Activated naive CD8-positive, alpha-beta T cell treated with anti-CD3 and anti-CD28 coated beads, Interleukin-2, amount 50 U/mL, for 24 hours (primary cell): ENCODE measurements at regions not wholly inside any gene's neighbourhood (a gene's known extent, or its start where the extent isn't known, plus 50 kb on each side); places are given as distances from the start of the nearest gene placed in this dataset.

Source experiments
- ATAC-seq: fragments of 150-1000 bp; cut with Tn5 transposase; one replicate; pipeline ENCODE4 v1.10.0; 2021
- DNase-seq: peaks from one replicate; pipeline ENCODE4 v3.0.0; 2021
- H3K27ac Mint-ChIP-seq: one replicate; pipeline ENCODE4 v1.8.0; 2021; ENCODE audit warnings: mild to moderate bottlenecking, mixed read lengths
- H3K27me3 Mint-ChIP-seq: one replicate; pipeline ENCODE4 v1.8.0; 2021; ENCODE audit warnings: mixed read lengths
- H3K36me3 Mint-ChIP-seq: one replicate; pipeline ENCODE4 v1.8.0; 2021; ENCODE audit warnings: low read depth, mixed read lengths
- H3K4me1 Mint-ChIP-seq: one replicate; pipeline ENCODE4 v1.8.0; 2021; ENCODE audit warnings: mixed read lengths
- H3K4me3 Mint-ChIP-seq: one replicate; pipeline ENCODE4 v1.8.0; 2021; ENCODE audit warnings: mild to moderate bottlenecking, moderate library complexity, mixed read lengths
- H3K9me3 Mint-ChIP-seq: one replicate; pipeline ENCODE4 v1.8.0; 2021; ENCODE audit warnings: mixed read lengths

GRCh38 chr11:79783833-79784232 lies 343.0 kb upstream of the TENM4 start:
- Mint-ChIP-seq H3K36me3 (no peaks in the 10 kb centered on the region), H3K4me1 (no peaks in the 10 kb centered on the region), H3K9me3 (peaks cover 12% of the 10 kb centered on the region), H3K27ac (no peak overlapping the region), H3K27me3 (no peaks in the 10 kb centered on the region), H3K4me3 (no peak overlapping the region)
- no peak for ATAC-seq
- DNase-seq, result no peak

- ATAC-seq (no peak), DNase-seq (no peak)
- Mint-ChIP-seq H3K4me1 (no peaks in the 10 kb centered on the region), H3K4me3 (no peak overlapping the region), H3K9me3 (peaks cover 9% of the 10 kb centered on the region), H3K36me3 (no peaks in the 10 kb centered on the region), H3K27me3 (no peaks in the 10 kb centered on the region), H3K27ac (no peak overlapping the region)
Measured at GRCh38 chr11:79768343-79768742, 327.5 kb upstream of the TENM4 start.

- Mint-ChIP-seq H3K4me1 (no peaks in the 10 kb centered on the region), H3K27me3 (no peaks in the 10 kb centered on the region), H3K9me3 (peaks cover 10% of the 10 kb centered on the region), H3K27ac (no peak overlapping the region), H3K36me3 (no peaks in the 10 kb centered on the region), H3K4me3 (no peak overlapping the region)
- ATAC-seq (no peak), DNase-seq (no peak)
Measured at GRCh38 chr11:79762279-79762921, 321.6 kb upstream of the TENM4 start.

- ATAC-seq (no peak), DNase-seq (no peak)
- H3K27me3 Mint-ChIP-seq, result no peaks in the 10 kb centered on the region
- no peaks in the 10 kb centered on the region for H3K36me3 Mint-ChIP-seq
- H3K9me3 Mint-ChIP-seq, result peaks cover 6% of the 10 kb centered on the region
- no peaks in the 10 kb centered on the region for H3K4me1 Mint-ChIP-seq
- no peak overlapping the region for H3K27ac Mint-ChIP-seq
- H3K4me3 Mint-ChIP-seq, result no peak overlapping the region
Measured at GRCh38 chr11:79758325-79758724, 317.5 kb upstream of the TENM4 start.

- ATAC-seq (no peak), DNase-seq (no peak)
- H3K4me3 Mint-ChIP-seq, result no peak overlapping the region
- H3K4me1 Mint-ChIP-seq, result no peaks in the 10 kb centered on the region
- H3K27me3 Mint-ChIP-seq, result no peaks in the 10 kb centered on the region
- peaks cover 9% of the 10 kb centered on the region for H3K9me3 Mint-ChIP-seq
- no peaks in the 10 kb centered on the region for H3K36me3 Mint-ChIP-seq
- no peak overlapping the region for H3K27ac Mint-ChIP-seq
Measured at GRCh38 chr11:79747406-79747805, 306.6 kb upstream of the TENM4 start.

- Mint-ChIP-seq H3K27me3 (no peaks in the 10 kb centered on the region), H3K36me3 (no peaks in the 10 kb centered on the region), H3K27ac (no peak overlapping the region), H3K4me1 (no peaks in the 10 kb centered on the region), H3K4me3 (no peak overlapping the region), H3K9me3 (peaks cover 4% of the 10 kb centered on the region)
- ATAC-seq (no peak), DNase-seq (no peak)
Measured at GRCh38 chr11:79744941-79745340, 304.1 kb upstream of the TENM4 start.

- H3K27ac Mint-ChIP-seq, result no peak overlapping the region
- no peak overlapping the region for H3K4me3 Mint-ChIP-seq
- peaks cover 4% of the 10 kb centered on the region for H3K9me3 Mint-ChIP-seq
- no peaks in the 10 kb centered on the region for H3K36me3 Mint-ChIP-seq
- ATAC-seq (no peak), DNase-seq (no peak)
- H3K27me3 Mint-ChIP-seq, result no peaks in the 10 kb centered on the region
- no peaks in the 10 kb centered on the region for H3K4me1 Mint-ChIP-seq
Measured at GRCh38 chr11:79742176-79742575, 301.3 kb upstream of the TENM4 start.

GRCh38 chr11:79739591-79739990 lies 298.8 kb upstream of the TENM4 start:
- H3K27me3 Mint-ChIP-seq, result no peaks in the 10 kb centered on the region
- H3K4me1 Mint-ChIP-seq, result no peaks in the 10 kb centered on the region
- H3K27ac Mint-ChIP-seq, result no peak overlapping the region
- no peak for ATAC-seq
- no peak for DNase-seq
- H3K36me3 Mint-ChIP-seq, result no peaks in the 10 kb centered on the region
- peaks cover 3% of the 10 kb centered on the region for H3K9me3 Mint-ChIP-seq
- H3K4me3 Mint-ChIP-seq, result no peak overlapping the region

GRCh38 chr11:79727221-79727620 lies 286.4 kb upstream of the TENM4 start:
- Mint-ChIP-seq H3K4me3 (no peak overlapping the region), H3K27me3 (no peaks in the 10 kb centered on the region), H3K36me3 (no peaks in the 10 kb centered on the region), H3K9me3 (peaks cover 7% of the 10 kb centered on the region), H3K27ac (no peak overlapping the region), H3K4me1 (no peaks in the 10 kb centered on the region)
- ATAC-seq (no peak), DNase-seq (no peak)

GRCh38 chr11:79720115-79720514 lies 279.3 kb upstream of the TENM4 start:
- Mint-ChIP-seq H3K9me3 (peaks cover 23% of the 10 kb centered on the region), H3K27me3 (no peaks in the 10 kb centered on the region), H3K4me1 (no peaks in the 10 kb centered on the region), H3K27ac (no peak overlapping the region), H3K4me3 (no peak overlapping the region), H3K36me3 (no peaks in the 10 kb centered on the region)
- DNase-seq (no peak), ATAC-seq (no peak)

- Mint-ChIP-seq H3K4me3 (no peak overlapping the region), H3K4me1 (no peaks in the 10 kb centered on the region), H3K27ac (no peak overlapping the region), H3K9me3 (peaks cover 32% of the 10 kb centered on the region), H3K36me3 (no peaks in the 10 kb centered on the region), H3K27me3 (no peaks in the 10 kb centered on the region)
- no peak for ATAC-seq
- DNase-seq, result no peak
Measured at GRCh38 chr11:79708319-79708932, 267.6 kb upstream of the TENM4 start.

- DNase-seq (no peak), ATAC-seq (no peak)
- Mint-ChIP-seq H3K4me1 (no peaks in the 10 kb centered on the region), H3K36me3 (peaks cover 4% of the 10 kb centered on the region), H3K9me3 (peaks cover 42% of the 10 kb centered on the region), H3K27me3 (no peaks in the 10 kb centered on the region), H3K27ac (no peak overlapping the region), H3K4me3 (no peak overlapping the region)
Measured at GRCh38 chr11:79705648-79706047, 264.8 kb upstream of the TENM4 start.

GRCh38 chr11:79702303-79702702 lies 261.5 kb upstream of the TENM4 start:
- Mint-ChIP-seq H3K27me3 (no peaks in the 10 kb centered on the region), H3K36me3 (peaks cover 4% of the 10 kb centered on the region), H3K4me3 (no peak overlapping the region), H3K4me1 (no peaks in the 10 kb centered on the region), H3K27ac (no peak overlapping the region), H3K9me3 (peaks cover 43% of the 10 kb centered on the region)
- ATAC-seq (no peak), DNase-seq (no peak)

- Mint-ChIP-seq H3K36me3 (peaks cover 4% of the 10 kb centered on the region), H3K27ac (no peak overlapping the region), H3K4me3 (no peak overlapping the region), H3K4me1 (no peaks in the 10 kb centered on the region), H3K9me3 (peaks cover 28% of the 10 kb centered on the region), H3K27me3 (no peaks in the 10 kb centered on the region)
- no peak for ATAC-seq
- no peak for DNase-seq
Measured at GRCh38 chr11:79699246-79699645, 258.4 kb upstream of the TENM4 start.

GRCh38 chr11:79697905-79698304 lies 257.1 kb upstream of the TENM4 start:
- Mint-ChIP-seq H3K27ac (no peak overlapping the region), H3K9me3 (peaks cover 21% of the 10 kb centered on the region), H3K36me3 (peaks cover 4% of the 10 kb centered on the region), H3K4me1 (no peaks in the 10 kb centered on the region), H3K27me3 (no peaks in the 10 kb centered on the region), H3K4me3 (no peak overlapping the region)
- no peak for ATAC-seq
- no peak for DNase-seq

GRCh38 chr11:79694368-79694767 lies 253.5 kb upstream of the TENM4 start:
- H3K27me3 Mint-ChIP-seq, result no peaks in the 10 kb centered on the region
- H3K36me3 Mint-ChIP-seq, result no peaks in the 10 kb centered on the region
- DNase-seq (no peak), ATAC-seq (no peak)
- no peaks in the 10 kb centered on the region for H3K4me1 Mint-ChIP-seq
- peaks cover 4% of the 10 kb centered on the region for H3K9me3 Mint-ChIP-seq
- H3K27ac Mint-ChIP-seq, result no peak overlapping the region
- H3K4me3 Mint-ChIP-seq, result no peak overlapping the region
